AG04450 (cell line): ENCODE measurements at regions not wholly inside any gene's neighbourhood (a gene's known extent, or its start where the extent isn't known, plus 50 kb on each side); places are given as distances from the start of the nearest gene placed in this dataset.

Source experiments
- CTCF ChIA-PET: fragments of 300-600, 350-600 bp; formaldehyde crosslinking; extraction: SDS; loops from one replicate; lab custom pipeline; 2022; ENCODE audit warnings: antibody characterized with exemption, inconsistent platforms; lab: Charles Lee
- POLR2A ChIA-PET: fragments of 350-600 bp; formaldehyde crosslinking; extraction: SDS; loops from one replicate; lab custom pipeline; 2021; ENCODE audit warnings: antibody characterized with exemption, inconsistent platforms; lab: Yijun Ruan, JAX
- DNase-seq: peaks from one replicate; pipeline ENCODE4 v3.0.0-alpha.2; 2011; ENCODE audit warnings: low read depth, low spot score
- H3K27ac ChIP-seq: one replicate; pipeline ENCODE4 v1.5.1; 2012; ENCODE audit warnings: low read depth, low read length, control low read depth
- H3K27me3 ChIP-seq: one replicate; pipeline ENCODE4 v1.6.0; 2012; ENCODE audit warnings: low read length; ENCODE audit not compliant: control insufficient read depth, insufficient read depth
- H3K4me3 ChIP-seq: 2 replicates; pipeline ENCODE4 v1.5.1; 2011; ENCODE audit warnings: mild to moderate bottlenecking, low read depth, low read length, control low read depth
- H3K9me3 ChIP-seq: 2 replicates; pipeline ENCODE4 v1.5.1; 2012; ENCODE audit warnings: low read length; ENCODE audit not compliant: control insufficient read depth, insufficient read depth
- CTCF ChIP-seq: IDR thresholded peaks from 2 replicates; pipeline ENCODE4 v1.5.1; 2011; ENCODE audit warnings: low read depth, low read length, control low read depth, inconsistent platforms

- Histone ChIP-seq H3K9me3 (no peaks in the 10 kb centered on the region), H3K4me3 (no peak overlapping the region), H3K27ac (no peak overlapping the region), H3K27me3 (no peaks in the 10 kb centered on the region)
- POLR2A ChIA-PET: no interaction called here
- TF ChIP-seq CTCF: no peak
- CTCF ChIA-PET: interaction anchor here (1.6 kb wide), 1 partner anchor 22 kb away, joined by 6 read pairs; no protein-coding TSS in a partner anchor
- DNase-seq: peak; percentile 66
Observed at GRCh38 chr12:87930033-87930432, 99.2 kb downstream of the C12orf50 start.

DNA sequence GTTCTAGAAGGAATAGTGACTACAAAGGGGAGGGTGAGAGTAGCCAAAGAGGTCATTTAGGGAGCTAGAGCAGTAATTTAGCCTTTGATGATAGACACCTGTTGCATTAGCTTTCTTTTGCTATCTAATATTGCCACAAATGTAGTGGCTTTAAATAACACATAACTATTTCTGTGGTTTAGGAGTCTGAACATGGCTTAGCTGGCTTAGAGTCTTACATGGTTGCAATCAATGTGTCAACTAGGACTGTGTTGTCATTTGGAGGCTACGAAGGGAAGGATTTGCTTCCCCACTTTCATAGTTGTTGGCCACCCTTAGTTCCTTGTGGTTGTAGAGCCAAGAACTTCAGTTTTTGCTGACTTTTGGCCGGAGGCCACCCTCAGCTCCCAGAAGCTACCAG is 99.9 kb downstream of the C12orf50 start:
- TF ChIP-seq CTCF: no peak

DNA sequence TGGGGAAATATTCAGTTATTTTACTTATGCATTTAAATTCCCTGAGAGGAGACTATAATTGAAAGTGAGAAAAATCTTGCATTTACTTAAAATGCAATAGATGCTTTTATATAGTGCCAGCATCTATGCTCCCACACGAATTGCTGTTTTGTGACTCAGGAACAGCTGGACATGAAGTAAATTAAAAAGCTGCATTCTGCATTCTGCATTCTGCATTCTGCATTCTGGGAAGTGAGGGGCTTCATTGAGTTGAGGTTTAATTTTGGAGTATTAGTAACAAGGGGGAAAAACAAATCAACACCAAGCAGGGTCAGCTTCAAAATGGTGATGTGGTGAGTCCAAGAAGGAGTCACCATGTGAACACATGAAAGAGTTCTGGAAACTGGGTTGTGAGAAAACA is 101.2 kb downstream of the C12orf50 start:
- H3K9me3 ChIP-seq: no peaks in the 10 kb centered on the region
- ChIA-PET CTCF (no interaction called here), POLR2A (interaction anchor here (0.7 kb wide), 1 partner anchor 55 kb away, joined by 3 read pairs; no protein-coding TSS in a partner anchor)
- H3K27ac ChIP-seq: no peak overlapping the region
- TF ChIP-seq CTCF: no peak
- no peaks in the 10 kb centered on the region for H3K27me3 ChIP-seq
- no peak overlapping the region for H3K4me3 ChIP-seq
- no peak for DNase-seq

More for the DNA sequence above, 99.9 kb downstream of the C12orf50 start:
- Histone ChIP-seq H3K9me3 (no peaks in the 10 kb centered on the region), H3K27ac (no peak overlapping the region), H3K27me3 (no peaks in the 10 kb centered on the region), H3K4me3 (no peak overlapping the region)
- ChIA-PET CTCF (no interaction called here), POLR2A (no interaction called here)
- DNase-seq: no peak

GRCh38 chr12:87925021-87925420 is 104.2 kb downstream of the C12orf50 start:
- ChIA-PET CTCF (no interaction called here), POLR2A (no interaction called here)

DNA sequence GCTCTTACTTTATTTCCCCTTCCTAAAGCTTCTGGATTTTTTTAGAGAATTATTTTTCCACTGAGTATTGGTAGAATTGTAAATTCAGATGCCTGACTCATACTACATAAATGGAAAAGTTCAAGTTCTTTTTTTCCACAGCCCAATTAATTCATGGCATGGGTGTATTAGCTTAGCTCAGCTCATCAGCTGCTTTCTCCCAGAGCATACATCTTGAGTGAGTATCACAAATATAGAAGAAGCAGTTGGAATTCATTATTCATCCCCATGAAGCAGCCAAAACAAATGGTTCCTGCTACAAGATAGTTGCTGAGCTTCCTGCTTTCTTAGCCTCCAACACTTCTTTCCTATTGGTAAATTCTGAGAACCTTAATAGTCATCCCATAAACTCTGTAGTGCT is 105.1 kb downstream of the C12orf50 start:
- no peaks in the 10 kb centered on the region for H3K27me3 ChIP-seq
- DNase-seq: no peak
- H3K9me3 ChIP-seq: no peaks in the 10 kb centered on the region
- no peak overlapping the region for H3K4me3 ChIP-seq
- no peak overlapping the region for H3K27ac ChIP-seq
- CTCF ChIA-PET: no interaction called here
- POLR2A ChIA-PET: interaction anchor here (0.6 kb wide), 1 partner anchor 142 kb away, joined by 4 read pairs; no protein-coding TSS in a partner anchor
- TF ChIP-seq CTCF: no peak

More at GRCh38 chr12:87925021-87925420, 104.2 kb downstream of the C12orf50 start:
- no peak for DNase-seq
- H3K27me3 ChIP-seq: no peaks in the 10 kb centered on the region
- no peak overlapping the region for H3K4me3 ChIP-seq
- H3K27ac ChIP-seq: no peak overlapping the region
- TF ChIP-seq CTCF: no peak
- H3K9me3 ChIP-seq: no peaks in the 10 kb centered on the region
